GM18873 (cell line): ENCODE measurements at regions not wholly inside any gene's neighbourhood (a gene's known extent, or its start where the extent isn't known, plus 50 kb on each side); places are given as distances from the start of the nearest gene placed in this dataset.

Experiments used
- ATAC-seq: cut with Tn5 transposase; IDR thresholded peaks from one replicate; pipeline ENCODE4 v1.9.1; 2021; ENCODE audit warnings: mild to moderate bottlenecking, moderate library complexity, moderate number of reproducible peaks; ENCODE audit not compliant: unreplicated experiment, low FRiP score

GRCh38 chr6:145018027-145018426, 717.3 kb downstream of the EPM2A start:
- ATAC-seq = no peak

GRCh38 chr6:145020114-145020513, 715.2 kb downstream of the EPM2A start:
- no peak for ATAC-seq

GRCh38 chr6:145020543-145020942, 714.8 kb downstream of the EPM2A start:
- no peak for ATAC-seq

GRCh38 chr6:145022199-145022796, 713.0 kb downstream of the EPM2A start:
- no peak for ATAC-seq

GRCh38 chr6:145023116-145023726, 712.1 kb downstream of the EPM2A start:
- ATAC-seq = no peak

- no peak for ATAC-seq
Observed at GRCh38 chr6:145025488-145025887, 709.8 kb downstream of the EPM2A start.

- ATAC-seq = no peak
Observed at GRCh38 chr6:145026267-145026679, 709.0 kb downstream of the EPM2A start.

- peak; percentile 80 for ATAC-seq
Observed at GRCh38 chr6:145028144-145028818, 707.0 kb downstream of the EPM2A start.

- no peak for ATAC-seq
Observed at GRCh38 chr6:145031001-145031400, 704.3 kb downstream of the EPM2A start.

GRCh38 chr6:145031962-145032361, 703.4 kb downstream of the EPM2A start:
- no peak for ATAC-seq

GRCh38 chr6:145032562-145033145, 702.7 kb downstream of the EPM2A start:
- no peak for ATAC-seq

GRCh38 chr6:145034664-145035063, 700.7 kb downstream of the EPM2A start:
- no peak for ATAC-seq

- no peak for ATAC-seq
Observed at GRCh38 chr6:145036236-145036635, 699.1 kb downstream of the EPM2A start.

- no peak for ATAC-seq
Observed at GRCh38 chr6:145036848-145037567, 698.3 kb downstream of the EPM2A start.

GRCh38 chr6:145042559-145042958, 692.8 kb downstream of the EPM2A start:
- ATAC-seq = no peak

- no peak for ATAC-seq
Observed at GRCh38 chr6:145043926-145044500, 691.3 kb downstream of the EPM2A start.

- no peak for ATAC-seq
Observed at GRCh38 chr6:145044641-145045246, 690.6 kb downstream of the EPM2A start.

- ATAC-seq = no peak
Observed at GRCh38 chr6:145045582-145045981, 689.7 kb downstream of the EPM2A start.

GRCh38 chr6:145047891-145048290, 687.4 kb downstream of the EPM2A start:
- ATAC-seq = no peak

GRCh38 chr6:145051661-145052060, 683.7 kb downstream of the EPM2A start:
- no peak for ATAC-seq
